Breast epithelium (tissue), 3 donors: ENCODE measurements at regions not wholly inside any gene's neighbourhood (a gene's known extent, or its start where the extent isn't known, plus 50 kb on each side); places are given as distances from the start of the nearest gene placed in this dataset.

Experiments used
- CTCF ChIP-seq, 3 donors: fragments of 450-650 bp; IDR thresholded peaks; one replicate each; pipeline ENCODE4 v1.5.1; 2016 to 2017; ENCODE audit warnings: antibody characterized with exemption in 3 of 3, mild to moderate bottlenecking in 3 of 3, moderate library complexity in 3 of 3
- POLR2AphosphoS5 ChIP-seq, 3 donors: sonication (generic); formaldehyde crosslinking; IDR thresholded peaks; one replicate each; pipeline ENCODE4 v1.6.1; 2017; ENCODE audit warnings: antibody characterized with exemption in 3 of 3

- TF ChIP-seq POLR2AphosphoS5 (IDR thresholded peaks at IDR 0.05) (no peak), CTCF (IDR thresholded peaks at IDR 0.05) (no peak)
Measured at GRCh38 chr4:114273238-114273637, 293.8 kb upstream of the ARSJ start.
